Loucy (cell line): ENCODE measurements at regions not wholly inside any gene's neighbourhood (a gene's known extent, or its start where the extent isn't known, plus 50 kb on each side); places are given as distances from the start of the nearest gene placed in this dataset.

Experiments used
- EZH2phosphoT487 ChIP-seq: fragments of 200-600 bp; IDR thresholded peaks from 2 replicates; pipeline ENCODE4 v1.6.1; 2018; ENCODE audit warnings: antibody characterized with exemption, mild to moderate bottlenecking, moderate library complexity, borderline replicate concordance
- TF ChIP-seq, protein P1 (sequence below): fragments of 200-600 bp; sonication (generic); conservative IDR thresholded peaks from 2 replicates; pipeline ENCODE4 v1.5.1; 2014; ENCODE audit warnings: mild to moderate bottlenecking, antibody characterized with exemption, low read length

DNA sequence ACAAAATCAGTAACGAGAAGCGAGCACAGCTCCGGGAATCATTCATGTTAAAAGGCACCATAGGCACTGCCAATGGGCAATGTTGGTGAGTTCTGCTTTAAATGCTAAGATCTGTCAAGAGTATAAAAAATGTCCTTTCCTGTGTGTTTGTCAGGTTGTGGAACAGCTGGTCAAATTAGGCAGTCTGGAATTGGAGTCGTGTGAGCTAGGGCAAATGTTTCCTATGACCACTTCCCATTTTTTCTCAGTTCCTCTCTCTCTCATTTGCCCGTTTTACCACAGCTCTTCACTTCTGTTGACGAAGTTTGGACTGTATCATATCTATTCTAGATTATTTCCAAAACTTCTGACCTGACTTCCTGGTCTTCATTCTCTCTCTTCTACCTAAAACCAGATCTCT, 60.8 kb upstream of the GOLIM4 start:
- TF ChIP-seq, protein P1, sequence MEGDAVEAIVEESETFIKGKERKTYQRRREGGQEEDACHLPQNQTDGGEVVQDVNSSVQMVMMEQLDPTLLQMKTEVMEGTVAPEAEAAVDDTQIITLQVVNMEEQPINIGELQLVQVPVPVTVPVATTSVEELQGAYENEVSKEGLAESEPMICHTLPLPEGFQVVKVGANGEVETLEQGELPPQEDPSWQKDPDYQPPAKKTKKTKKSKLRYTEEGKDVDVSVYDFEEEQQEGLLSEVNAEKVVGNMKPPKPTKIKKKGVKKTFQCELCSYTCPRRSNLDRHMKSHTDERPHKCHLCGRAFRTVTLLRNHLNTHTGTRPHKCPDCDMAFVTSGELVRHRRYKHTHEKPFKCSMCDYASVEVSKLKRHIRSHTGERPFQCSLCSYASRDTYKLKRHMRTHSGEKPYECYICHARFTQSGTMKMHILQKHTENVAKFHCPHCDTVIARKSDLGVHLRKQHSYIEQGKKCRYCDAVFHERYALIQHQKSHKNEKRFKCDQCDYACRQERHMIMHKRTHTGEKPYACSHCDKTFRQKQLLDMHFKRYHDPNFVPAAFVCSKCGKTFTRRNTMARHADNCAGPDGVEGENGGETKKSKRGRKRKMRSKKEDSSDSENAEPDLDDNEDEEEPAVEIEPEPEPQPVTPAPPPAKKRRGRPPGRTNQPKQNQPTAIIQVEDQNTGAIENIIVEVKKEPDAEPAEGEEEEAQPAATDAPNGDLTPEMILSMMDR: no peak
- TF ChIP-seq EZH2phosphoT487: no peak
